GM23338 (cell line): ENCODE measurements at regions not wholly inside any gene's neighbourhood (a gene's known extent, or its start where the extent isn't known, plus 50 kb on each side); places are given as distances from the start of the nearest gene placed in this dataset.

ENCODE experiments used
- EZH2 ChIP-seq: fragments of 200-600 bp; sonication (generic); IDR thresholded peaks from one replicate; pipeline ENCODE4 v1.8.0; 2017; ENCODE audit warnings: antibody characterized with exemption, mild to moderate bottlenecking, low read depth; ENCODE audit not compliant: unreplicated experiment
- EZH2phosphoT487 ChIP-seq: fragments of 200-600 bp; sonication (generic); IDR thresholded peaks from one replicate; pipeline ENCODE4 v1.8.1; 2018; ENCODE audit warnings: antibody characterized with exemption; ENCODE audit not compliant: unreplicated experiment
- ZNF114 ChIP-seq: fragments of 250-450 bp; sonication (Bioruptor Pico); IDR thresholded peaks from 2 replicates; pipeline ENCODE4 v1.5.0; 2020; ENCODE audit warnings: mild to moderate bottlenecking, moderate library complexity
- TF ChIP-seq, protein P1 (sequence below), 2 experiments: fragments of 200-600 bp in 1 of 2; sonication (generic) in 1 of 2; conservative IDR thresholded peaks; 2 replicates each; pipeline versions ENCODE4 v1.5.1 to v1.6.1; 2016 to 2017; ENCODE audit warnings: antibody characterized with exemption in 2 of 2, low read depth in 2 of 2, mild to moderate bottlenecking in 2 of 2, moderate library complexity in 1 of 2

DNA sequence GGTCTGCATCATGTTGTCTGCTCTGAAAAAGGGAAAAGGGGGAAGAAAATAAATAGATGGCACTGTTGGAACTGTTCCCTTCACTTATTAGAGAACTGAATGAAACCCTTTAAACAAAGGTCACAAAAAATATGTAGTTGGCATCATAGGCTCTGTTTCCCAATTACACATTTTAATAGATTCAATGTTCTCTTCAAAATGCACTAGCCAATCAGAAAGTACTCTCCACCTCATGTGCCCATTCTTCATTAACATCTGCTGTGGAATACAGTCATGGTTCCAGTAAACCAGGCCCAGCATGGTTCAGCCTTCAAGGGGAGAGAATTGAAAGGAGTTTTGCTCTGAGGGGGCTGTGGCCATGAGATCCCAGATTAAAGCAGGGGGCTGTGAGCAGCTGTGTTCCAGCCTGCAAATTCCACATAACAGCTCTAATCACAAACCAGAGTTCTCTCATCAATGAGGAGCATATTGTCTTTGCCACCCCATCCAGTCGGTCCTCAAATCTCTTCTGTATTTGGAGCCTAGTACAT, 165.9 kb upstream of the CREB1 start:
- TF ChIP-seq, protein P1, sequence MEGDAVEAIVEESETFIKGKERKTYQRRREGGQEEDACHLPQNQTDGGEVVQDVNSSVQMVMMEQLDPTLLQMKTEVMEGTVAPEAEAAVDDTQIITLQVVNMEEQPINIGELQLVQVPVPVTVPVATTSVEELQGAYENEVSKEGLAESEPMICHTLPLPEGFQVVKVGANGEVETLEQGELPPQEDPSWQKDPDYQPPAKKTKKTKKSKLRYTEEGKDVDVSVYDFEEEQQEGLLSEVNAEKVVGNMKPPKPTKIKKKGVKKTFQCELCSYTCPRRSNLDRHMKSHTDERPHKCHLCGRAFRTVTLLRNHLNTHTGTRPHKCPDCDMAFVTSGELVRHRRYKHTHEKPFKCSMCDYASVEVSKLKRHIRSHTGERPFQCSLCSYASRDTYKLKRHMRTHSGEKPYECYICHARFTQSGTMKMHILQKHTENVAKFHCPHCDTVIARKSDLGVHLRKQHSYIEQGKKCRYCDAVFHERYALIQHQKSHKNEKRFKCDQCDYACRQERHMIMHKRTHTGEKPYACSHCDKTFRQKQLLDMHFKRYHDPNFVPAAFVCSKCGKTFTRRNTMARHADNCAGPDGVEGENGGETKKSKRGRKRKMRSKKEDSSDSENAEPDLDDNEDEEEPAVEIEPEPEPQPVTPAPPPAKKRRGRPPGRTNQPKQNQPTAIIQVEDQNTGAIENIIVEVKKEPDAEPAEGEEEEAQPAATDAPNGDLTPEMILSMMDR (conservative IDR thresholded peaks at IDR 0.05; ENCODE audit: low read depth in 2 of 2) = no peak
- no peak for TF ChIP-seq EZH2phosphoT487
- TF ChIP-seq ZNF114 (CRISPR knock-in tag) = no peak
- no peak for TF ChIP-seq EZH2
